ENCODE measurements at regions not wholly inside any gene's neighbourhood (a gene's known extent, or its start where the extent isn't known, plus 50 kb on each side); places are given as distances from the start of the nearest gene placed in this dataset.
A peak's percentile ranks its signal among the peaks of the same experiment; 100 is the strongest.

DNA sequence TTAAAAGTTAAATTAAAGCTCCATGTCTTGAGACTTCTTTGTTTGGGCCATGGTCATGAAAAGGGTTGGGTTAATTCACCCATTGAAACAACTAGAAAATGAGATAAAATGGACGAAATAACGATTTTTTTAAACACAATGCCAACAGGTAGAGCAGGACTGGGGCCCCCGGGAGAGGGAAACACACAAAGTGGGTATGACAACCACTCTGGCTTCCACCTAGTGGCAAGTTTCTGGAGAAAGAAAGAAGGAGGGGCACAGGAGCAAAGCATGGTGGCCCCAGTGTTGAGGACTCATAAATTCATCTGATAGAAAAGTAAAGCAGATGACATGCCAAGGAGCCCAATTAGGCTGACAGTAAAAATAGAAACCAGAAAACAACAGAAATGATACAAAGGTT, 68.4 kb downstream of the MYEOV start:
- TF ChIP-seq, protein P1, sequence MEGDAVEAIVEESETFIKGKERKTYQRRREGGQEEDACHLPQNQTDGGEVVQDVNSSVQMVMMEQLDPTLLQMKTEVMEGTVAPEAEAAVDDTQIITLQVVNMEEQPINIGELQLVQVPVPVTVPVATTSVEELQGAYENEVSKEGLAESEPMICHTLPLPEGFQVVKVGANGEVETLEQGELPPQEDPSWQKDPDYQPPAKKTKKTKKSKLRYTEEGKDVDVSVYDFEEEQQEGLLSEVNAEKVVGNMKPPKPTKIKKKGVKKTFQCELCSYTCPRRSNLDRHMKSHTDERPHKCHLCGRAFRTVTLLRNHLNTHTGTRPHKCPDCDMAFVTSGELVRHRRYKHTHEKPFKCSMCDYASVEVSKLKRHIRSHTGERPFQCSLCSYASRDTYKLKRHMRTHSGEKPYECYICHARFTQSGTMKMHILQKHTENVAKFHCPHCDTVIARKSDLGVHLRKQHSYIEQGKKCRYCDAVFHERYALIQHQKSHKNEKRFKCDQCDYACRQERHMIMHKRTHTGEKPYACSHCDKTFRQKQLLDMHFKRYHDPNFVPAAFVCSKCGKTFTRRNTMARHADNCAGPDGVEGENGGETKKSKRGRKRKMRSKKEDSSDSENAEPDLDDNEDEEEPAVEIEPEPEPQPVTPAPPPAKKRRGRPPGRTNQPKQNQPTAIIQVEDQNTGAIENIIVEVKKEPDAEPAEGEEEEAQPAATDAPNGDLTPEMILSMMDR (conservative IDR thresholded peaks at IDR 0.05) = peak; percentile 50
- peak; percentile 24 for DNase-seq
- Histone ChIP-seq H3K4ac (ENCODE audit: low read depth, low read length) (no peak overlapping the region), H3K27me3 (ENCODE audit: insufficient read depth, low read length) (no peaks in the 10 kb centered on the region), H3K18ac (ENCODE audit: insufficient read length, low read depth, low read length) (no peak overlapping the region), H3K9me3 (ENCODE audit: control insufficient read depth, low read depth, low read length) (peaks cover 5% of the 10 kb centered on the region), H3K14ac (ENCODE audit: insufficient read depth, low read length) (no peak overlapping the region), H2BK12ac (ENCODE audit: insufficient read length, low read depth, low read length) (no peak overlapping the region), H3K23me2 (ENCODE audit: insufficient read length, low read depth, low read length, poor library complexity, severe bottlenecking) (no peaks in the 10 kb centered on the region), H3K23ac (ENCODE audit: insufficient read length, low read depth, low read length) (no peak overlapping the region), H2BK120ac (ENCODE audit: low read depth, low read length, poor library complexity, severe bottlenecking) (no peak overlapping the region), H2AFZ (ENCODE audit: low read length) (no peak overlapping the region), H3K79me1 (ENCODE audit: insufficient read depth, low read depth, low read length, poor library complexity, severe bottlenecking) (no peaks in the 10 kb centered on the region), H2BK5ac (ENCODE audit: insufficient read length, low read length) (no peak overlapping the region), H3K79me2 (ENCODE audit: insufficient read depth, low read length) (no peaks in the 10 kb centered on the region), H2BK20ac (ENCODE audit: low read depth, low read length, poor library complexity, severe bottlenecking) (no peak overlapping the region), H3K9ac (ENCODE audit: extremely low read depth, insufficient read length, low read length) (no peak overlapping the region), H4K91ac (ENCODE audit: insufficient read length, low read depth, low read length) (no peak overlapping the region), H3T11ph (ENCODE audit: low read length) (no peak overlapping the region), H4K5ac (ENCODE audit: insufficient read length, low read depth, low read length) (no peak overlapping the region), H3K4me1 (ENCODE audit: insufficient read depth, low read length) (no peaks in the 10 kb centered on the region), H4K20me1 (ENCODE audit: control insufficient read depth, insufficient read depth, insufficient read length) (no peaks in the 10 kb centered on the region), H2AK5ac (ENCODE audit: insufficient read length, low read length) (no peak overlapping the region), H4K8ac (replicated peaks; ENCODE audit: insufficient read length, low read depth, low read length) (no peak overlapping the region), H2BK15ac (ENCODE audit: low read depth, low read length) (no peak overlapping the region), H3K27ac (ENCODE audit: insufficient read length, low read depth, low read length) (no peak overlapping the region), H3K56ac (ENCODE audit: insufficient read length, low read depth, low read length) (no peak overlapping the region), H3K4me2 (ENCODE audit: insufficient read depth, insufficient read length, low read length) (no peak overlapping the region)
- Mint-ChIP-seq H3K27me3 (ENCODE audit: low read depth) (peaks cover 2% of the 10 kb centered on the region; the same call in 1 of the 2 replicates), H3K27ac (no peak overlapping the region), H3K36me3 (ENCODE audit: insufficient read depth in 1 of 3, low read depth in 3 of 3) (no peaks in the 10 kb centered on the region; a peak in 1 of 7 replicates), H3K9me3 (peaks cover 5 to 10% of the 10 kb centered on the region in 2 experiments; a peak in 4 of 5 replicates), H3K4me3 (no peak overlapping the region), H3K4me1 (peaks cover 8% of the 10 kb centered on the region in 2 experiments; a peak in 3 of 4 replicates)
- no CpG with 5 or more reads among the region's 3 CpGs for WGBS (ENCODE audit: extremely low coverage, insufficient read length, low lambda C conversion rate)

Measured in H9 (cell line).